ENCODE measurements at regions not wholly inside any gene's neighbourhood (a gene's known extent, or its start where the extent isn't known, plus 50 kb on each side); places are given as distances from the start of the nearest gene placed in this dataset.

DNA sequence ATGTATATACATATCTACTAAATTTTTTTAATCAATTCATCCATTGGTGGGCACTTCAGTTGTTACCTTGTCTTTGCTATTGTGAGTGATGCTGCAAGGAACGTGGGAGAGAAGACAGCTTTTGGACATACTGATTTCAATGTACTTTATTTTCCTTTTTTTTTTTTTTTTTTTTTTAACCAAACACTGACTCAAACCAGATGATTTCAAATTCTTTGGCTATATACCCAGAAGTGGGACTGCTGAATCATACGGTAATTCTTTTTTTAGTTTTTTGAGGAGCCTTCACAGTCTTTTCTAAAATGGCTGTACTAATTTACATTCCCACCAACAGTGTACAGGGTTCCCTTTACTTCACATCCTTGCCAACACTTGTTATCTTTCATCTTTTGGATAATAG is 204.7 kb downstream of the INSIG2 start:
- H3K4me3 Mint-ChIP-seq, result no peak overlapping the region

DNA sequence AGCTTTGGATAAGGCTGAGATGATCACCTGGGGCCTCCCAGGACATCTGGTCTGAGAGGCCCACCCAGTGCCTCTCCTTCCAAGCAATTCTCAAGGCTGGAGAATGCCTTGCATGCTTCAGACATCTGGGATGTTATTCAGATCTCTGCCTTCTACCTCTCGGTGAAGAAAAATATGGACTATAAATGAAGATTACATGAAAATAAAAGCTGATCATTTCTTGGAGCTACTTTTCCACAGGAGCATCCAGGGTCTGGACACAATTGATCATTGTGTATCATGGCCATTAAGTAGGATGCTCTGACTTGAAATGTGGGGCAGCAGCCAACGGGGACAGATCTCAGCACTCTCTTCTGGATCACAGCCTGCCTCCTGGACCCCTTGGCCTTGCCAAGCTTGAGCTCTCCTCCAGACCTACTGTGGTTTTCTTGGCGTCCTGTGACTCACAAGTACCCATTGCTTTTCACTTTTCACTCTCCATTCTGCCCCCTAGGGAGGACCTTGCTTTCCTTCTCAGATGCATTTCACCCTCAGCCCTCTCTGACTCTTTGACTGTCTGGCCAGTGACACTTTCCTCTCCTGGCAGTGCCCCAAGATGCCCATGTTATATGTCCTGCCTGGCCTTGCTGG is 203.1 kb downstream of the INSIG2 start:
- Mint-ChIP-seq H3K4me1 (no peaks in the 10 kb centered on the region), H3K36me3 (no peaks in the 10 kb centered on the region), H3K27ac (no peak overlapping the region), H3K9me3 (peaks cover 12% of the 10 kb centered on the region), H3K27me3 (ENCODE audit: insufficient read depth, low read depth) (no peaks in the 10 kb centered on the region), H3K4me3 (no peak overlapping the region)
- Histone ChIP-seq H3K27me3 (no peaks in the 10 kb centered on the region), H3K4me3 (no peak overlapping the region), H3K4me1 (no peaks in the 10 kb centered on the region), H2AFZ (replicated peaks) (no peak overlapping the region), H3K27ac (no peak overlapping the region), H3K79me2 (ENCODE audit: low read depth) (no peaks in the 10 kb centered on the region), H3K9me3 (ENCODE audit: low read depth) (no peaks in the 10 kb centered on the region), H3K9ac (no peak overlapping the region), H3F3A (ENCODE audit: low read depth) (no peaks in the 10 kb centered on the region), H4K20me1 (ENCODE audit: low read depth) (no peaks in the 10 kb centered on the region), H3K36me3 (no peaks in the 10 kb centered on the region), H3K4me2 (no peak overlapping the region)
- DNase-seq (ENCODE audit: low spot score), result no peak
- TF ChIP-seq EZH2phosphoT487 (IDR thresholded peaks at IDR 0.05) (no peak), EZH2 (IDR thresholded peaks at IDR 0.05) (no peak)
- TF ChIP-seq, protein P1, sequence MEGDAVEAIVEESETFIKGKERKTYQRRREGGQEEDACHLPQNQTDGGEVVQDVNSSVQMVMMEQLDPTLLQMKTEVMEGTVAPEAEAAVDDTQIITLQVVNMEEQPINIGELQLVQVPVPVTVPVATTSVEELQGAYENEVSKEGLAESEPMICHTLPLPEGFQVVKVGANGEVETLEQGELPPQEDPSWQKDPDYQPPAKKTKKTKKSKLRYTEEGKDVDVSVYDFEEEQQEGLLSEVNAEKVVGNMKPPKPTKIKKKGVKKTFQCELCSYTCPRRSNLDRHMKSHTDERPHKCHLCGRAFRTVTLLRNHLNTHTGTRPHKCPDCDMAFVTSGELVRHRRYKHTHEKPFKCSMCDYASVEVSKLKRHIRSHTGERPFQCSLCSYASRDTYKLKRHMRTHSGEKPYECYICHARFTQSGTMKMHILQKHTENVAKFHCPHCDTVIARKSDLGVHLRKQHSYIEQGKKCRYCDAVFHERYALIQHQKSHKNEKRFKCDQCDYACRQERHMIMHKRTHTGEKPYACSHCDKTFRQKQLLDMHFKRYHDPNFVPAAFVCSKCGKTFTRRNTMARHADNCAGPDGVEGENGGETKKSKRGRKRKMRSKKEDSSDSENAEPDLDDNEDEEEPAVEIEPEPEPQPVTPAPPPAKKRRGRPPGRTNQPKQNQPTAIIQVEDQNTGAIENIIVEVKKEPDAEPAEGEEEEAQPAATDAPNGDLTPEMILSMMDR (IDR thresholded peaks at IDR 0.05), result no peak

More for the DNA sequence above, 204.7 kb downstream of the INSIG2 start:
- Mint-ChIP-seq H3K27ac (no peak overlapping the region), H3K27me3 (ENCODE audit: insufficient read depth, low read depth) (no peaks in the 10 kb centered on the region), H3K36me3 (no peaks in the 10 kb centered on the region), H3K9me3 (peaks cover 13% of the 10 kb centered on the region), H3K4me1 (no peaks in the 10 kb centered on the region)
- Histone ChIP-seq H3K27me3 (no peaks in the 10 kb centered on the region), H3K36me3 (no peaks in the 10 kb centered on the region), H3K4me3 (no peak overlapping the region), H3K79me2 (ENCODE audit: low read depth) (no peaks in the 10 kb centered on the region), H3F3A (ENCODE audit: low read depth) (no peaks in the 10 kb centered on the region), H3K4me1 (no peaks in the 10 kb centered on the region), H3K9me3 (ENCODE audit: low read depth) (no peaks in the 10 kb centered on the region), H3K27ac (no peak overlapping the region), H3K4me2 (no peak overlapping the region), H2AFZ (replicated peaks) (no peak overlapping the region), H4K20me1 (ENCODE audit: low read depth) (no peaks in the 10 kb centered on the region), H3K9ac (no peak overlapping the region)
- TF ChIP-seq EZH2 (IDR thresholded peaks at IDR 0.05) (no peak), EZH2phosphoT487 (IDR thresholded peaks at IDR 0.05) (no peak)
- TF ChIP-seq, protein P1 (IDR thresholded peaks at IDR 0.05), result no peak
- no peak for DNase-seq (ENCODE audit: low spot score)

DNA sequence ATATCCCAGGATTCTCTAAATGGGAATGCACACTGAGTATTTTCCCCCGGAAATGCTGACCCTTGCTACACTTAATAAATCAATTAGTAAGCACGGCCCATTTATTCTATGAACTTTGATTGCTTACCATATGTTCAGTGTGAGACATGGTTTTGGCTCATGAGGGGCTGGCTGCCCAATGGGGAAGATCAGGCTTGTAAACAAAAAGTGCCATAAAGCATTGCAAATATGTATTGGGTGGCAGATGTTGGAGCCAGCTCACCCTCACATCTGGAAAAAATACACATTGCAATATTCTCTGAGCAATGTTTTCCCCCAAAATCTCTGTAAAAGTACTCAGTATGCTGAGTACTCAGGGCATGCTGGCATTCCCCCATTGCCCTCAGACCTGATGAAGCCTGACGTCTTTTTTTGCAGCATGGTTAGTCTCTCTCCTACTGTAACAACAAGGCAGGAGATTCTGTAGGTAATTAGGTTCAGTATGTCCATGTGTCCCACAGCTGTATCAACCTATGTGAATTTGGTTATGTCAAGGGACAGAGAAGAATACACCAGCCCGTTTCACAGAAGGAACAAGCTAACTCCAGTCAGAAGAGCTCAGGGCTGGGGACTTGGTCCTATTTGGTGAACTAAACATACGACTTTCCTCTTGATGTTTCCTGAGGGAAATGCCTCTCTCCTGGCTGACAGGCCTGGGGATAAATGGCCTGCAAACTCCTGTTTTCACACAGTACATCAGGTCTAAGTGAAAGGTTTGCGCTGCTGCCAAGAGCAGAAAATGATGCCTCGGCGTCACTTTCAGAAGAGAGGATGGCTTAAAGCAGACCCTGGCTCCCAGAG is 202.4 kb downstream of the INSIG2 start:
- Mint-ChIP-seq H3K27ac (no peak overlapping the region), H3K4me3 (no peak overlapping the region), H3K4me1 (no peaks in the 10 kb centered on the region), H3K36me3 (no peaks in the 10 kb centered on the region), H3K27me3 (ENCODE audit: insufficient read depth, low read depth) (no peaks in the 10 kb centered on the region), H3K9me3 (peaks cover 5% of the 10 kb centered on the region)
- Histone ChIP-seq H3K36me3 (no peaks in the 10 kb centered on the region), H3K27me3 (no peaks in the 10 kb centered on the region), H3K27ac (no peak overlapping the region), H3K4me2 (no peak overlapping the region), H3K79me2 (ENCODE audit: low read depth) (no peaks in the 10 kb centered on the region), H2AFZ (replicated peaks) (no peak overlapping the region), H4K20me1 (ENCODE audit: low read depth) (no peaks in the 10 kb centered on the region), H3K9me3 (ENCODE audit: low read depth) (no peaks in the 10 kb centered on the region), H3K4me1 (no peaks in the 10 kb centered on the region), H3K9ac (no peak overlapping the region), H3K4me3 (no peak overlapping the region), H3F3A (ENCODE audit: low read depth) (no peaks in the 10 kb centered on the region)
- DNase-seq (ENCODE audit: low spot score), result no peak
- TF ChIP-seq EZH2phosphoT487 (IDR thresholded peaks at IDR 0.05), result no peak

DNA sequence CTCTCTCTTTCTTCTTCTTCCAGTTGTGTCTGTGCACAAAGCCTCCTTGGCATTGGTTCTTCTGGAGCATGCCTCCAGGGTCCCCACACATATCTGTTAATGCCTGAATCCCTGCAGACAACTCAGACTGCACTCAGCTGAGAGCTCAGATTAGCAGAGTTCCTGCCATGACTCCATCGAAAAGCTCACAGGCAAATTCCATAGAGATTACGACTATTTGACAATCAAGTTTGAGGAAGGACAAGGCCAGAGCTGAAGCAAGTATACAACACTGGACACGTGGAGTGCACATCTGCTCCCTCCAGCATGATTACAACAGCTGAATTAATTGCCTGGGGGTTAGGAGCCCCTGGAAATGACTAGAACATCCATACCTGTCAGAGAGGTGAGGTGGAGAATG is 190.7 kb downstream of the INSIG2 start:
- no peaks in the 10 kb centered on the region for H3K9me3 ChIP-seq (ENCODE audit: low read depth)
- no peaks in the 10 kb centered on the region for H3K4me1 ChIP-seq
- no peak overlapping the region for H3K4me2 ChIP-seq
- H3K27me3 ChIP-seq, result no peaks in the 10 kb centered on the region
- Mint-ChIP-seq H3K4me3 (no peak overlapping the region), H3K27ac (no peak overlapping the region), H3K4me1 (peaks cover 10% of the 10 kb centered on the region), H3K36me3 (peaks cover 1% of the 10 kb centered on the region), H3K27me3 (ENCODE audit: insufficient read depth, low read depth) (peaks cover 3% of the 10 kb centered on the region), H3K9me3 (no peaks in the 10 kb centered on the region)
- no peaks in the 10 kb centered on the region for H4K20me1 ChIP-seq (ENCODE audit: low read depth)
- H3K9ac ChIP-seq, result no peak overlapping the region
- TF ChIP-seq EZH2phosphoT487 (IDR thresholded peaks at IDR 0.05) (no peak), EZH2 (IDR thresholded peaks at IDR 0.05) (no peak)
- TF ChIP-seq, protein P1 (IDR thresholded peaks at IDR 0.05), result no peak
- H3K27ac ChIP-seq, result no peak overlapping the region
- H2AFZ ChIP-seq (replicated peaks), result no peak overlapping the region
- no peak overlapping the region for H3K4me3 ChIP-seq
- H3K36me3 ChIP-seq, result no peaks in the 10 kb centered on the region
- H3F3A ChIP-seq (ENCODE audit: low read depth), result no peaks in the 10 kb centered on the region
- DNase-seq (ENCODE audit: low spot score), result no peak
- no peaks in the 10 kb centered on the region for H3K79me2 ChIP-seq (ENCODE audit: low read depth)

All from neural progenitor cell (in vitro differentiated cells).